Endothelial cell of umbilical vein (primary cell): ENCODE measurements at regions not wholly inside any gene's neighbourhood (a gene's known extent, or its start where the extent isn't known, plus 50 kb on each side); places are given as distances from the start of the nearest gene placed in this dataset.

Experiments
- BruUV-seq: library from RNA; stranded (reverse); fragments of 400-500 nt; replicated peaks from 2 replicates; lab custom pipeline; 2021; lab: Mats Ljungman, UMichigan
- CTCF ChIA-PET: fragments of 300-600, 350-600 bp; sonication (Branson Sonifier 250); formaldehyde crosslinking; loops from one replicate; lab custom pipeline; 2021; ENCODE audit warnings: antibody characterized with exemption, inconsistent platforms; lab: Charles Lee
- POLR2A ChIA-PET: fragments of 300-600, 350-600 bp; sonication (Branson Sonifier 250); formaldehyde crosslinking; loops from one replicate; lab custom pipeline; 2021; ENCODE audit warnings: antibody characterized with exemption, inconsistent platforms; lab: Charles Lee
- DNase-seq: peaks from one replicate; pipeline ENCODE4 v3.0.0-alpha.2; 2011; ENCODE audit warnings: low read depth, low spot score
- FAIRE-seq: peaks from 2 replicates; lab custom pipeline; 2011; peaks lifted over from hg19 to GRCh38; lab: Jason Lieb, UNC
- H2AFZ ChIP-seq: 2 replicates; pipeline ENCODE4 v1.6.0; 2012; ENCODE audit warnings: low read depth, low read length, control low read depth, inconsistent platforms
- H3K27ac ChIP-seq: 2 replicates; pipeline ENCODE4 v1.5.1; 2011; ENCODE audit warnings: low read depth, mild to moderate bottlenecking, control low read depth, low read length, moderate library complexity; ENCODE audit not compliant: insufficient read depth
- H3K27me3 ChIP-seq, 2 experiments: 2 replicates each; pipeline versions ENCODE4 v1.6.0 to v1.6.1; 2011; ENCODE audit warnings: low read length in 2 of 2, mixed read lengths in 1 of 2; ENCODE audit not compliant: control insufficient read depth in 2 of 2, insufficient read depth in 2 of 2
- H3K36me3 ChIP-seq, 2 experiments: 2 replicates in 1 of 2; 3 replicates in 1 of 2; pipeline ENCODE4 v1.5.1; 2011; ENCODE audit warnings: low read length in 2 of 2, mild to moderate bottlenecking in 1 of 2, moderate library complexity in 1 of 2; ENCODE audit not compliant: control insufficient read depth in 2 of 2, insufficient read depth in 2 of 2; ENCODE audit errors: extremely low read depth in 1 of 2
- H3K4me1 ChIP-seq: 3 replicates; pipeline ENCODE4 v1.5.1; 2011; ENCODE audit warnings: mild to moderate bottlenecking, low read length; ENCODE audit not compliant: control insufficient read depth, insufficient read depth; ENCODE audit errors: extremely low read depth
- H3K4me2 ChIP-seq: 2 replicates; pipeline ENCODE4 v1.6.1; 2011; ENCODE audit warnings: low read length, control low read depth, mixed read lengths; ENCODE audit not compliant: insufficient read depth
- H3K4me3 ChIP-seq, 3 experiments: fragments of 200-600 bp in 1 of 3; sonication (generic), shearing (Covaris generic) in 1 of 3; replicated peaks in 1 of 3; 2 replicates each; pipeline ENCODE4 v1.5.1; 2011 to 2016; ENCODE audit warnings: control low read depth in 3 of 3, low read length in 3 of 3, mild to moderate bottlenecking in 2 of 3, inconsistent platforms in 1 of 3, low read depth in 1 of 3, moderate library complexity in 1 of 3; ENCODE audit not compliant: insufficient read depth in 1 of 3
- H3K79me2 ChIP-seq: 2 replicates; pipeline ENCODE4 v1.6.0; 2012; ENCODE audit warnings: low read length, inconsistent platforms; ENCODE audit not compliant: control insufficient read depth, insufficient read depth
- H3K9ac ChIP-seq: replicated peaks from 2 replicates; pipeline ENCODE3; 2011; ENCODE audit warnings: low read length, control low read depth; ENCODE audit not compliant: insufficient read depth; ENCODE audit errors: extremely low read depth
- H3K9me1 ChIP-seq: replicated peaks from 3 replicates; pipeline ENCODE4 v1.6.0; 2011; ENCODE audit warnings: mild to moderate bottlenecking, low read length; ENCODE audit not compliant: control insufficient read depth, insufficient read depth; ENCODE audit errors: extremely low read depth
- H3K9me3 ChIP-seq: replicated peaks from 2 replicates; pipeline ENCODE4 v1.5.1; 2012; ENCODE audit warnings: low read length, inconsistent platforms; ENCODE audit not compliant: control insufficient read depth, insufficient read depth
- H4K20me1 ChIP-seq: replicated peaks from 2 replicates; pipeline ENCODE3; 2011; ENCODE audit warnings: mild to moderate bottlenecking, low read length; ENCODE audit not compliant: control insufficient read depth, insufficient read depth; ENCODE audit errors: extremely low read depth
- EZH2 ChIP-seq: IDR thresholded peaks from 2 replicates; pipeline ENCODE4 v1.6.1; 2012; ENCODE audit warnings: borderline replicate concordance, low read depth, mild to moderate bottlenecking, moderate library complexity, low read length, inconsistent platforms; ENCODE audit not compliant: severe bottlenecking
- FOS ChIP-seq: IDR thresholded peaks from 2 replicates; pipeline ENCODE4 v1.6.1; 2011; ENCODE audit warnings: mild to moderate bottlenecking, low read length, moderate library complexity, borderline replicate concordance; ENCODE audit not compliant: insufficient read depth
- GATA2 ChIP-seq: IDR thresholded peaks from 2 replicates; pipeline ENCODE4 v1.7.0; 2011; ENCODE audit warnings: low read depth, mild to moderate bottlenecking, moderate library complexity, mixed read lengths, low read length; ENCODE audit not compliant: insufficient read length, insufficient read depth
- JUN ChIP-seq: IDR thresholded peaks from 2 replicates; pipeline ENCODE4 v1.6.1; 2011; ENCODE audit warnings: borderline replicate concordance, low read depth; ENCODE audit not compliant: insufficient read length, insufficient read depth
- MAX ChIP-seq: IDR thresholded peaks from 2 replicates; pipeline ENCODE4 v1.6.1; 2011; ENCODE audit not compliant: insufficient read depth, insufficient read length
- MYC ChIP-seq: IDR thresholded peaks from one replicate; pipeline ENCODE4 v1.6.1; 2011; ENCODE audit warnings: mild to moderate bottlenecking, low read depth, low read length
- POLR2A ChIP-seq: IDR thresholded peaks from 2 replicates; pipeline ENCODE4 v1.6.1; 2012; ENCODE audit warnings: low read depth, mild to moderate bottlenecking, control low read depth, low read length
- POLR2AphosphoS5 ChIP-seq: IDR thresholded peaks from 2 replicates; pipeline ENCODE4 v1.6.1; 2012; ENCODE audit warnings: low read depth, mild to moderate bottlenecking, control low read depth, low read length, moderate library complexity; ENCODE audit not compliant: insufficient read depth
- dilution Hi-C: fragments of 300-500 bp; cut with MboI; formaldehyde crosslinking; loops from one replicate; pipeline ENCODE4 v1.15.0; 2019; ENCODE audit warnings: low sequenced_read_pairs; ENCODE audit not compliant: extremely low pct_ligation_motif_present
- intact Hi-C: fragments of 100-400 bp; cut with micrococcal nuclease; formaldehyde crosslinking; loops from one replicate; pipeline ENCODE4 v1.10.0; 2022
- TF ChIP-seq, protein P1 (sequence below), 2 donors: IDR thresholded peaks; 1 replicate in 1 of 2; 2 replicates in 1 of 2; pipeline ENCODE4 v1.5.1; 2011; ENCODE audit warnings: low read length in 2 of 2, mild to moderate bottlenecking in 2 of 2, moderate library complexity in 2 of 2, control low read depth in 1 of 2, inconsistent platforms in 1 of 2, low read depth in 1 of 2; ENCODE audit not compliant: insufficient read depth in 1 of 2; ENCODE audit errors: extremely low read depth in 1 of 2

DNA sequence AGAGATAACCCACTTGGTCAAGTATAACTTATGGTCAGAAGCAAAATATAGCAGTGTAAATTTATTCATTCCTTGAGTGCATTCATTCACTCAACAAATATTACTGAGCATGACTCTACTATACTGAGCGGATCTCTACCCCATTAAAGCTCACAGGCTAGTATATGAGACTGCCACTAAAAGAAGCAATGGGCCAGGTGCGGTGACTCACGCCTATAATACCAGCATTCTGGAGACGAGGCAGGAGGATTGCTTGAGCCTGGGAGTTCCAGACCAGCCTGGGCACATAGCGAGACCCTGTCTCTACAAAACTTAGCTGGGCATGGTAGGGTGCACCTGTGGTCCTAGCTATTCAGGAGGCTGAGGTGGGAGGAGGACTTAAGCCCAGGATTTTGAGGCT, 197.6 kb upstream of the BLID start:
- Histone ChIP-seq H3K4me2 (no peak overlapping the region), H3K27ac (no peak overlapping the region), H3K9me1 (no peaks in the 10 kb centered on the region), H3K36me3 (no peaks in the 10 kb centered on the region), H3K27me3 (peaks cover 0 to 4% of the 10 kb centered on the region in 2 experiments), H3K79me2 (no peaks in the 10 kb centered on the region), H3K9me3 (no peaks in the 10 kb centered on the region), H3K4me1 (no peaks in the 10 kb centered on the region), H3K9ac (no peak overlapping the region), H3K4me3 (no peak overlapping the region), H2AFZ (no peak overlapping the region), H4K20me1 (no peaks in the 10 kb centered on the region)
- dilution Hi-C loops (no loop called here), intact Hi-C loops (no loop called here)
- no peak for DNase-seq
- TF ChIP-seq GATA2: no peak
- no peak for TF ChIP-seq EZH2
- no peak for TF ChIP-seq MAX
- ChIA-PET POLR2A (no interaction called here), CTCF (interaction anchor here (1.7 kb wide), 1 partner anchor 9 kb away, joined by 5 read pairs; no protein-coding TSS in a partner anchor)
- BruUV-seq: no TSS peak
- FAIRE-seq: no peak

DNA sequence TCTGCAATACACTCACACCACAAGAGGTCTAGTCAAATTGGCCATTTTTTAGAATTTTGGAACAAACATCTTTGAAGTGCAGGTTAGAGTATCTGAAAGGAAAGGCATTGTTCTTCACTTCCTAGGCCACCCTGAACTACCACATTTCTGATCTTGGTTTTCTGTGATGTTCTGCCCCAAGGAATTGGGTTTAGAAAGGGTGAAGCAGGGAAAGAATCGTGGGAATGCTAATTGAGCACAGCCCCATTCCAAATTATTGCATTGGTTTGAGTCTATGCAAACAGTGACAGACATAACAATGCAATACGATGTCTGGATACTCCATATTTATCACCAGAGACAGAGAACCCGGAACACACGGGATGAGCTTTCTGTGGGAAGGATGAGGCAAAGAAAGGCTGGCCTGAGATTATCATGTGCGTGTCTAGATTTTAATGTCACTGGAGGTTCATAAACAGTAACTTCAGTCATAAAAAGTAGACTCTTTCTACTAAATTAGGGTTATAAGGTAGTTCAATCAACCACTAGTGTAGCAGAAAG, 195.3 kb upstream of the BLID start:
- Histone ChIP-seq H3K79me2 (no peaks in the 10 kb centered on the region), H3K9ac (no peak overlapping the region), H3K27ac (no peak overlapping the region), H3K9me1 (no peaks in the 10 kb centered on the region), H3K4me2 (no peak overlapping the region), H2AFZ (no peak overlapping the region), H4K20me1 (no peaks in the 10 kb centered on the region), H3K9me3 (no peaks in the 10 kb centered on the region), H3K4me3 (no peak overlapping the region), H3K27me3 (peaks cover 4 to 6% of the 10 kb centered on the region in 2 experiments), H3K4me1 (no peaks in the 10 kb centered on the region), H3K36me3 (no peaks in the 10 kb centered on the region)
- no TSS peak for BruUV-seq
- ChIA-PET CTCF (no interaction called here), POLR2A (no interaction called here)
- no peak for DNase-seq
- TF ChIP-seq MYC (no peak), EZH2 (no peak), MAX (no peak), GATA2 (no peak), JUN (no peak), POLR2A (no peak), POLR2AphosphoS5 (no peak), FOS (no peak)
- TF ChIP-seq, protein P1, sequence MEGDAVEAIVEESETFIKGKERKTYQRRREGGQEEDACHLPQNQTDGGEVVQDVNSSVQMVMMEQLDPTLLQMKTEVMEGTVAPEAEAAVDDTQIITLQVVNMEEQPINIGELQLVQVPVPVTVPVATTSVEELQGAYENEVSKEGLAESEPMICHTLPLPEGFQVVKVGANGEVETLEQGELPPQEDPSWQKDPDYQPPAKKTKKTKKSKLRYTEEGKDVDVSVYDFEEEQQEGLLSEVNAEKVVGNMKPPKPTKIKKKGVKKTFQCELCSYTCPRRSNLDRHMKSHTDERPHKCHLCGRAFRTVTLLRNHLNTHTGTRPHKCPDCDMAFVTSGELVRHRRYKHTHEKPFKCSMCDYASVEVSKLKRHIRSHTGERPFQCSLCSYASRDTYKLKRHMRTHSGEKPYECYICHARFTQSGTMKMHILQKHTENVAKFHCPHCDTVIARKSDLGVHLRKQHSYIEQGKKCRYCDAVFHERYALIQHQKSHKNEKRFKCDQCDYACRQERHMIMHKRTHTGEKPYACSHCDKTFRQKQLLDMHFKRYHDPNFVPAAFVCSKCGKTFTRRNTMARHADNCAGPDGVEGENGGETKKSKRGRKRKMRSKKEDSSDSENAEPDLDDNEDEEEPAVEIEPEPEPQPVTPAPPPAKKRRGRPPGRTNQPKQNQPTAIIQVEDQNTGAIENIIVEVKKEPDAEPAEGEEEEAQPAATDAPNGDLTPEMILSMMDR (IDR thresholded peaks at IDR 0.05; ENCODE audit: extremely low read depth in 1 of 2, insufficient read depth in 1 of 2, low read depth in 1 of 2, low read length in 2 of 2): no peak
- dilution Hi-C loops: no loop called here
- no peak for FAIRE-seq
- intact Hi-C loops: no loop called here
